GM19397 (cell line): ENCODE measurements at regions not wholly inside any gene's neighbourhood (a gene's known extent, or its start where the extent isn't known, plus 50 kb on each side); places are given as distances from the start of the nearest gene placed in this dataset.
"Not testable (repeated sequence)": the region's sequence is repeated elsewhere in the genome, so short reads cannot be mapped to it uniquely, and the experiment has no call there.

Source experiments
- ATAC-seq: cut with Tn5 transposase; IDR thresholded peaks from one replicate; pipeline ENCODE4 v1.9.1; 2021; ENCODE audit warnings: mild to moderate bottlenecking, moderate library complexity; ENCODE audit not compliant: unreplicated experiment

DNA sequence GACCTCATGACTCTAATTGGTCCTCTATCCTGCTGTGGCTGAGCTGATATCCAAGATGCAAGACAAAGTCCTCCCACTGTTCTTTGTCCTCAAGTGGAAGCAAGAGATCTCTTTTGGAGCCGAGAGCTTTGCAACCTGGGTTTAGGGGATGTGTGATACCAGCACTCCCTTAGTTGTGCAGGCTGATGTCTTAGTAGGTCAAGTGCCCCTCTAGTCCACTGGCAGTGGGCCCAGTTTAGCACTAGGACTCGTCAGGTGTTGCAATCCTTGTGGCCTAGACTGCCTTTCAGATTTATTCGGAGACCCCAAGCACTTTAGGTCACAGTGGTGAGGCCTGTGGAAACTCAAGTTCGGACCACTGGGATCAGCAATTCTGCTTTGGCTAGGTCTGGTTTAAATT is 64.0 kb downstream of the GPRASP3 start:
- ATAC-seq = no peak

DNA sequence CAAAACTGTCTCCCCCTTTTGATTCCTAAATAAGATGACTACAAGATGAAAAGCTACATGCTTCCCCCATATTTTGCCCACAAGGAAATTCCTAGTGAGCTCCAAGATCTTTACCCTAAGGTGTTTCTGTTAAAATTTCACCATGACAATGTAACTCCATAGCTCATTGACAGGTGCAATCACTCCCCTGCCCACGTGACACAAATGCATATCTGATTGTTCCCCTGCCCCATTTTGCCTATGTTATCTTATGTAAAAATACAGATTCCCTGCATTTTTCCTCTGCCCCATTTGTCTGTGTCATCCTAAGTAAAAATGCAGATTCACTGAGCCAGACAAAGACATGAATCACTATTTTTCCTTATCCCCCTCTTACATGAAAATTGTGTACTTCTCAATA is 66.7 kb downstream of the GPRASP3 start:
- ATAC-seq = no peak

GRCh38 chrX:102808336-102808735 is 87.8 kb downstream of the GPRASP3 start:
- ATAC-seq = no peak

- ATAC-seq = not testable (repeated sequence)
Measured at GRCh38 chrX:102818269-102818668, 97.7 kb downstream of the GPRASP3 start.

DNA sequence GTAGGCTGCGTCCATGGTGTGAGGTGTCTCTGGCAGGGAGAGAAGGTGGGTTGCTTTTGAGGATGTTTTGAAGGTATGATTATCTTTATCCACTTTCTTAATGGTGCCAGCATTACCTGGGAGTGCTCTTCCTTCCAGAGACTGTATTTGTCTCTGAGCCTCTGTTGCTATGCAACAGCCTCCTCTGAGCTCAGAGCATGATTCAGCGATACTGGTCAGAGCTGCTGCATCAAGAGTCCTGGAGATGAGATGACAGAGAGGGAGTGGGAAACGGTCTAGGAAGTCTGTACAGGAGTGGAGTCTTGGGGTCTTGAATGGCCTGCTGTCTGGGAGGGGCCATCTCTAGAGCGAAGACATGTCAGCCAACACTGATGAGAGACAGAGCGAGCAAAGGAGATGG is 104.4 kb upstream of the RAB40AL start:
- ATAC-seq = no peak

DNA sequence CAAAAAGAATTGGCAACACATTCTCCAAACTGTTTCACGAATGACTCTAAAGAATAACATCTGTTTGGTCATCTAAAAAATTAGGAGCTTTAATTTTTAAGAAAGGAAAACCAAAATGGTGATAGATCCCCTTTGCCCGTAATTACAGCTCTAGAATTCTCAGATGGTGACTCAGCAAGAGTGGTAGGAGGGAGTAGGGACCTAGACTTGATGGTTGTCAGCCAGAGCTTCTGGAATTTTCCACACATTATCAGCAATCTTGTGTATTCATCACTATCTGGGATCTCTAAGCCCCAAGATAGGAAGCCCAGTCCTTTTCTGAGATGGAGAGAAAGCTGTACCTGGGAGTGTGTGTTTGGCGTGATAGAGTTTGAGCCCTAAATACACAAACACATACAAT is 103.9 kb upstream of the RAB40AL start:
- no peak for ATAC-seq

GRCh38 chrX:102835504-102836146 is 101.4 kb upstream of the RAB40AL start:
- ATAC-seq = no peak

DNA sequence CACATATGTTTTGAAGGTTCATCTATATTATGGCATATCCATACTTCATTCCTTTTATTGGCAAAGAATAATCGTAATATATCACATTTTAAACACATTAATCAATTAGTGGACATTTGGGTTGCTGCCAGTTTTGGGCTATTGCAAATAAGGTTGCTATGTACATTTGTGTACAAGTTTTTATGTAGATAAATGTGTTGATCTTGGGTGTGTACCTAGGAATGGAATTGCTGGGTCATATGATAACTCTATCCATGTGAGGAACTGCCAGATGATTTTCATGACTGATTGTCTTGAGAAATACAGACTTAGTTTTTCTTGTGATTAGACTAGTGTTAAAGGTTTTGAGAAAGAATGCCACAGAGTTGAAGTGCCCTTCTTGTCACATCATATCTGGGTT is 99.2 kb upstream of the RAB40AL start:
- ATAC-seq = no peak

DNA sequence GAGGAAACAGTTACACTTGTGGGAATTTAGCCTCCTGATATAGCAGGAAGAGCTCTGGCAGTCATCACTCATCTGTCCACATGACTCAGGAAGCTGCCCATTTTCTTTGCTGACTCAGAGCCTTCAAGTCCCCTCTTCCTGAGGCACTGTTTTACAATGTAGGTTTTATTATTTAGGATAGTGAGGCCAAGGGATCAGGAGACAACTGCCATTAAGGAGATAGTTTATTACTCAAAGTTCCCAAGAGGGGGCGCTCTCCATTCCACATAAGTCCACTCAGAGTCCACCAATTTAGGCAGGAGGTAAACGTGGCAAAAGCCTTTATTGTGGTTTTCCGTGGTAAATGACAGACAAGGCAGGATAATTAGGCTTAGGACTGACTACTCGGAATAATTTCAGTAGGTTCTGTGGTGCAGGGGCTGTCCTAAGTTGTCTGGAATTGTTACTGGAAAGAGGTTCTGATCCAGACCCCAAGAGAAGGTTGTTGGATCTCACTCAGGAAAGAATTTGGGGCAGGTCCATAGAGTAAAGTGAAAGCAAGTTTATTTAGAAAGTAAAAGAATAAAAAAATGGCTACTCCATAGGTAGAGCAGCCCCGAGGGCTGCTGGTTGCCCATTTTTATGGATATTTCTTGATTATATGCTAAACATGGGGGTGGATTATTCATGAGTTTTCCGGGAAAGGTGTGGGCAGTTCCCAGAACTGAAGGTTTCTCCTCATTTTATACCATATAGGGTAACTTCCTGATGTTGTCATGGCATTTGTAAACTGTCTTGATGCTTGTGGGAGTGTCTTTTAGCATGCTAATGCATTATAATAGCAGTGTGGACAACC is 96.0 kb upstream of the RAB40AL start:
- ATAC-seq = no peak

DNA sequence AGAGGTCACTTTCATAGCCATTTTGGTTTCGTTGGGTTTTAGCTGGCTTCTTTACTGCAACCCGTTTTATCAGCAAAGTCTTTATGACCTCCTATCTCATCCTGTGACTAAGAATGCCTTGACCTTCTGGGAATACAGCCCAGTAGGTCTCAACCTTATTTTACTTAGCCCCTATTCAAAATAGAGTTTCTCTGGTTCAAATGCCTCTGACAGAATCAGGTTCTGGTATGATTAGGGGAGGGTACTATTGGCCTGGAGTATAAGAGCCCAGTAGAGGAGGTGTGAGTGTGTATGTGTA is 95.4 kb upstream of the RAB40AL start:
- no peak for ATAC-seq

GRCh38 chrX:102845020-102845419 is 92.1 kb upstream of the RAB40AL start:
- no peak for ATAC-seq

DNA sequence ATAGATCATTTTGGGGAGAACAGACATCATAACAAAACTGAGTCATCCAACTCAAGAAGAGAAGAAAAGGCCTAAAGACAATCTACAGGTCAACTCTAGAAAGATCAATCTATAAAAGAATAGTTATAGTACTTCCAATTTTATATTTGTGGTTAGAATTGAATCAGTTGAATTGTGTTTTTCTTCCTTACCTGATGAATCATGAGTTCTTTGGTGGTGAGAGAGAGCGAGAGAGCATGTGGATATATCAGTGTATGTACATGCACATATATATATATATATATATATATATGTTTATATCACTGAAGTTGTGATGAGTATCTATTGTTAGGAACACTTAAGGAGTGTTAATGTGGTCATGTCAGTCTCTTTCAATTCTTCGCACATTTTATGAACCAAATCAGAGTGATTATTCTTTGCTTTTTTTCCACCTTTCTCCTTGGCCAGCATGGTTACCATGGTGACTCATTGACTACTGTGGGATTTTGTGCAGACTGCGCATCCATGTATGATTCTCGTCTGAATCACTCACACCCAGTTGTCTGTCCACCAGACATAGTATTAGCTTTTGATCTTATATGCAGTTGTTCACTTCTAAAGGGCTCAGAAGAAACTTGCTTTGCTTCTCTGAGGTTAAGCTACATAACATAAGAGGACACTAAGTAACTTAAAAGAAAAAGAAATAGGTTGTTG is 90.4 kb upstream of the RAB40AL start:
- no peak for ATAC-seq

GRCh38 chrX:102847362-102847761 is 89.7 kb upstream of the RAB40AL start:
- no peak for ATAC-seq

DNA sequence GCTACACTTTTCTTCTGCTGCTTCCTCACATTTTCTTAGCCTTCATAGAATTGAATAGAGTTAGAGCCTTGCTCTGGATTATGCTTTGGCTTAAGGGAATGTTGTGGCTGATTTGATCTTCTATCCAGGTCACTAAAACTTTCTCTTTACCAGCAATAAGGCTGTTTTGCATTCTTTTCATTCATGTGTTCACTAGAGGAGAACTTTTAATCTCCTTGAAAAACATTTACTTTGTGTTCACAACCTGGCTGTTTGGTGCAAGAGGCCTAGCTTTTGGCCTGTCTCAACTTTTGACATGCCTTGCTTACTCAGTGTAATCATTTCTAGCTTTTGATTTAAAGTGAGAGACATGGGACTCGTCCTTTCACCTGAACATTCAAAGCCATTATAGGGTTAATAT is 87.7 kb upstream of the RAB40AL start:
- no peak for ATAC-seq

DNA sequence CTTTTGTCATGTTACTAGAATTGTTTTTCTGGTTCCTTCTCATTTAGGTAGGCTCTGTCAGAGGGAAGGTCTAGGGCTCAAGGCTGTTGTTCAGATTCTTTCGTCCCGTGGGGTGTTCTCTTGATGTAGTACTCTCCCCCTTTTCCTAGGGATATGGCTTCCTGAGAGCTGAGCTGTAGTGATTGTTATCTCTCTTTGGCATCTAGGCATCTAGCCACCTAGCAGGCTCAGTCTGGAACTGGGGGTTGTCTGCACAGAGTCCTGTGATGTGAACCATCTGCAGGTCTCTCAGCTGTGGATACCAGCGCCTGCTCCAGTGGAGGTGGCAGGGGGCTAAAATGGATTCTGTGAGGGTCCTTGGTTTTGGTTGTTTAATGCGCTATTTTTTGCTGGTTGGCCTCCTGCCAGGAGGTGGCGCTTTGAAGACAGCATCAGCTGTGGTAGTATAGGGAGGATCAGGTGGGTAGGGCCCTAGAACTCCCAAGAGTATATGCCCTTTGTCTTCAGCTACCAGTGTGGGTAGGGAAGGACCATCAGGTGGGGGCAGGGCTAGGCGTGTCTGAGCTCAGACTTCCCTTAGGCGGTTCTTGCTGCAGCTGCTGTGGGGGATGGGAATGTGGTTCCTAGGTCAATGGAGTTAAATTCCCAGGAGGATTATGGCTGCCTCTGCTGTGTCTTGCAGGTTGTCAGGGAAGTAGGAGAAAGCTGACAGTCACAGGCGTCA is 78.1 kb upstream of the RAB40AL start:
- not testable (repeated sequence) for ATAC-seq

- no peak for ATAC-seq
Measured at GRCh38 chrX:102859550-102859871, 77.6 kb upstream of the RAB40AL start.

DNA sequence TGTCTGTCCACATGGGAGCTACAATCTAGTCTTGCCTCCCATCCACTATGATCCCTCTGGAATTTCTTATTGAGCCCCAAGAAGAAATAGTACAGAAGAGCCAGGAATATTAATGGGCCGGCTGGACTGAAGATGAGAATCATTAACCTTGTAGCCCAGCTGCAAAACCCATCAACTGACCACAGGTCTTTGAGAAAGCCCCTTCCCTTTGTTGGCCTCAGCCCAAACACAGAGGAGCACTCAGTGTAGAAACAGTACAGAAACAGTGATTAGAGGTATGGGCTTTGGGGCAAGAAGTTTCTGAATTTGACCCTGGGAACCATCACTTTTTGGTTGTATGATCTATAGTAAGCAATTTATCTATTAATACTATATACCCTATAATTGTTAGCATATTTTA is 76.8 kb upstream of the RAB40AL start:
- ATAC-seq = no peak

GRCh38 chrX:102863735-102864134 is 73.3 kb upstream of the RAB40AL start:
- peak; percentile 95 for ATAC-seq

- no peak for ATAC-seq
Measured at GRCh38 chrX:102866981-102867656, 70.0 kb upstream of the RAB40AL start.

GRCh38 chrX:102883491-102883890 is 53.6 kb upstream of the RAB40AL start:
- no peak for ATAC-seq
